ENCODE measurements at regions not wholly inside any gene's neighbourhood (a gene's known extent, or its start where the extent isn't known, plus 50 kb on each side); places are given as distances from the start of the nearest gene placed in this dataset.

GRCh38 chr5:99865159-99865558, 670.0 kb upstream of the FAM174A start:
- TF ChIP-seq YY1 (IDR thresholded peaks at IDR 0.05; ENCODE audit: insufficient read depth, insufficient read length) (no peak), ZNF274 (IDR thresholded peaks at IDR 0.05; ENCODE audit: low read depth, low read length) (no peak)
